ENCODE measurements at regions not wholly inside any gene's neighbourhood (a gene's known extent, or its start where the extent isn't known, plus 50 kb on each side); places are given as distances from the start of the nearest gene placed in this dataset.

DNA sequence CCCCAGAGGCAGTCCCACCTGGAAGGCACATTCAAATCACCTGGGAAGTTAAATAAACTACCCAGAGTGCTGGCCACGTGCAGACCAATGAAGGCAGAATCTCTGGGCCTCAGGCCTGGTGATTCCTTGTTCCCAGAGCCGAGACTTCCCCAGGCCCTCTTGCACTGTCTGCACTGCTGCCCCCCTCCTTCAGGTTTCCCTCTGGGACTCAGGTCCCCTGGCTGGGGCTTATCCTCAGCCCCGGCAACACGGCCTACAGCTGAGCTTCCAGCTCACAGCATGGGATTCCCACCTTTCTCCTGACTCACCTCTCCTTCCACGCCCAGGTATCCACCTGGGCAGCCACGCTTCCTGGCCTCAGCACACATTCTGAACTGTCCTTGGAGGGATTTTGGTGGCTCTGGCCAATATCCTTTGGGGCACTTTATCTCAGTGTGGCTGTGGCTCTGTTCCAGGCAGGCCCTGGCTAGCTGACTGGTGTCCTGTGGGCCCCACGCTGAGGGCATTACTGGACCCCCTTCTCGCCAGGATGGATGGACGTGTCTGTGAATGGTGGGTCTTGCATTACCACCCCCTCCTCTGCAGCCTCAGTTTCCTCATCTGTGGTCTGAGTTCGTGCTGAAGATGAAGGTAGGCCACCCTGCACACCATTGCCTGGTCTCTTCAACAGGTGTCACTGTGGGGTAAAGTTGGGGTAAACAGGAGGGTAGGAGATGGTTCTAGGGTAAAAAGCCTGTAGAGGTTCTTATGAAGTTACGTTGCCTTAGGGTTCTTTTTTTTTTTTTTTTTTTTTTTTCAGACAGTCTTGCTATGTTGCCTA lies 165.7 kb downstream of the IRF8 start:
- TF ChIP-seq, protein P1, sequence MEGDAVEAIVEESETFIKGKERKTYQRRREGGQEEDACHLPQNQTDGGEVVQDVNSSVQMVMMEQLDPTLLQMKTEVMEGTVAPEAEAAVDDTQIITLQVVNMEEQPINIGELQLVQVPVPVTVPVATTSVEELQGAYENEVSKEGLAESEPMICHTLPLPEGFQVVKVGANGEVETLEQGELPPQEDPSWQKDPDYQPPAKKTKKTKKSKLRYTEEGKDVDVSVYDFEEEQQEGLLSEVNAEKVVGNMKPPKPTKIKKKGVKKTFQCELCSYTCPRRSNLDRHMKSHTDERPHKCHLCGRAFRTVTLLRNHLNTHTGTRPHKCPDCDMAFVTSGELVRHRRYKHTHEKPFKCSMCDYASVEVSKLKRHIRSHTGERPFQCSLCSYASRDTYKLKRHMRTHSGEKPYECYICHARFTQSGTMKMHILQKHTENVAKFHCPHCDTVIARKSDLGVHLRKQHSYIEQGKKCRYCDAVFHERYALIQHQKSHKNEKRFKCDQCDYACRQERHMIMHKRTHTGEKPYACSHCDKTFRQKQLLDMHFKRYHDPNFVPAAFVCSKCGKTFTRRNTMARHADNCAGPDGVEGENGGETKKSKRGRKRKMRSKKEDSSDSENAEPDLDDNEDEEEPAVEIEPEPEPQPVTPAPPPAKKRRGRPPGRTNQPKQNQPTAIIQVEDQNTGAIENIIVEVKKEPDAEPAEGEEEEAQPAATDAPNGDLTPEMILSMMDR (conservative IDR thresholded peaks at IDR 0.05 in 1 of 2, IDR thresholded peaks at IDR 0.05 in 1 of 2; ENCODE audit: extremely low read depth in 1 of 2, insufficient read depth in 1 of 2, low read depth in 1 of 2, low read length in 2 of 2), result no peak
- no peak for TF ChIP-seq EZH2 (IDR thresholded peaks at IDR 0.05; ENCODE audit: borderline replicate concordance, low read length)
